GM13977 (cell line): ENCODE measurements at regions not wholly inside any gene's neighbourhood (a gene's known extent, or its start where the extent isn't known, plus 50 kb on each side); places are given as distances from the start of the nearest gene placed in this dataset.

Experiments
- DNase-seq: peaks from one replicate; pipeline ENCODE4 v3.0.0; 2012; ENCODE audit warnings: low spot score
- CTCF ChIP-seq: IDR thresholded peaks from 2 replicates; pipeline ENCODE4 v1.5.1; 2012; ENCODE audit warnings: mild to moderate bottlenecking, control low read depth; ENCODE audit not compliant: insufficient read depth; ENCODE audit errors: extremely low read depth, missing control alignments
- in situ Hi-C: fragments of 300-500 bp; cut with MboI; formaldehyde crosslinking; loops from one replicate; pipeline ENCODE4 v1.12.0; 2022; ENCODE audit warnings: low sequenced_read_pairs, low pct_unique_long_range_greater_than_20kb, mixed read lengths, inconsistent platforms; ENCODE audit not compliant: unreplicated experiment

- DNase-seq: no peak
- TF ChIP-seq CTCF: no peak
- in situ Hi-C loops: no loop called here
Observed at GRCh38 chr21:27636656-27637055, 669.8 kb upstream of the ADAMTS5 start.

GRCh38 chr21:27633631-27634030 is 666.7 kb upstream of the ADAMTS5 start:
- in situ Hi-C loops: no loop called here
- DNase-seq: no peak
- no peak for TF ChIP-seq CTCF

- no peak for TF ChIP-seq CTCF
- in situ Hi-C loops: no loop called here
- DNase-seq: no peak
Observed at GRCh38 chr21:27631471-27631870, 664.6 kb upstream of the ADAMTS5 start.

- no peak for DNase-seq
- TF ChIP-seq CTCF: no peak
- in situ Hi-C loops: no loop called here
Observed at GRCh38 chr21:27622631-27623030, 655.7 kb upstream of the ADAMTS5 start.

- in situ Hi-C loops: no loop called here
- no peak for DNase-seq
- no peak for TF ChIP-seq CTCF
Observed at GRCh38 chr21:27614231-27614630, 647.3 kb upstream of the ADAMTS5 start.

GRCh38 chr21:27606422-27606821 is 639.5 kb upstream of the ADAMTS5 start:
- no peak for TF ChIP-seq CTCF
- no peak for DNase-seq

GRCh38 chr21:27596196-27596595 is 629.3 kb upstream of the ADAMTS5 start:
- TF ChIP-seq CTCF: no peak
- DNase-seq: no peak
- in situ Hi-C loops: no loop called here

More at GRCh38 chr21:27606422-27606821, 639.5 kb upstream of the ADAMTS5 start:
- in situ Hi-C loops: no loop called here
